Liver (tissue), 8 donors: ENCODE measurements at regions not wholly inside any gene's neighbourhood (a gene's known extent, or its start where the extent isn't known, plus 50 kb on each side); places are given as distances from the start of the nearest gene placed in this dataset.

Source experiments
- DNase-seq: peaks from one replicate; pipeline ENCODE4 v3.0.0-alpha.2; 2017; ENCODE audit warnings: low spot score
- H3K27ac ChIP-seq, 2 donors: one replicate each; pipeline ENCODE4 v1.7.0; 2013; ENCODE audit warnings: inconsistent platforms in 2 of 2, low read length in 2 of 2, control low read depth in 1 of 2, low read depth in 1 of 2, mild to moderate bottlenecking in 1 of 2
- H3K27me3 ChIP-seq, 4 donors: one replicate each; pipeline versions ENCODE4 v1.6.1 to v1.7.0; 2013; ENCODE audit warnings: low read length in 3 of 4, inconsistent platforms in 1 of 4, mild to moderate bottlenecking in 1 of 4, moderate library complexity in 1 of 4; ENCODE audit not compliant: control insufficient read depth in 4 of 4, insufficient read depth in 4 of 4
- H3K36me3 ChIP-seq, 4 donors: one replicate each; pipeline versions ENCODE4 v1.6.1 to v1.7.0; 2013; ENCODE audit warnings: low read length in 3 of 4, mild to moderate bottlenecking in 3 of 4, low read depth in 1 of 4, moderate library complexity in 1 of 4; ENCODE audit not compliant: control insufficient read depth in 4 of 4, insufficient read depth in 3 of 4
- H3K4me1 ChIP-seq, 4 donors: one replicate each; pipeline versions ENCODE4 v1.6.1 to v1.7.0; 2013; ENCODE audit warnings: low read length in 3 of 4, mild to moderate bottlenecking in 3 of 4, moderate library complexity in 1 of 4; ENCODE audit not compliant: control insufficient read depth in 4 of 4, insufficient read depth in 4 of 4
- H3K4me3 ChIP-seq, 3 donors: one replicate each; pipeline versions ENCODE4 v1.6.1 to v1.7.0; 2013; ENCODE audit warnings: low read length in 3 of 3, control low read depth in 1 of 3, low read depth in 1 of 3, mild to moderate bottlenecking in 1 of 3
- H3K9ac ChIP-seq, 2 donors: one replicate each; pipeline ENCODE4 v1.7.0; 2013; ENCODE audit warnings: low read length in 2 of 2, mild to moderate bottlenecking in 2 of 2, moderate library complexity in 2 of 2, control low read depth in 1 of 2, low read depth in 1 of 2
- H3K9me3 ChIP-seq, 4 donors: one replicate each; pipeline versions ENCODE4 v1.6.1 to v1.7.0; 2013; ENCODE audit warnings: low read length in 3 of 4; ENCODE audit not compliant: control insufficient read depth in 4 of 4
- CTCF ChIP-seq: fragments of 150-350 bp; IDR thresholded peaks from 2 replicates; pipeline ENCODE4 v1.5.1; 2017; ENCODE audit warnings: improper control_type of control experiment, low read depth, low read length; ENCODE audit not compliant: missing input control
- EGR1 ChIP-seq, 2 donors: IDR thresholded peaks; 2 replicates each; pipeline ENCODE4 v1.6.1; 2016 to 2018; ENCODE audit warnings: antibody characterized with exemption in 2 of 2, low read depth in 2 of 2
- FOXA1 ChIP-seq: IDR thresholded peaks from 2 replicates; pipeline ENCODE4 v1.6.1; 2016; ENCODE audit warnings: antibody characterized with exemption
- FOXA2 ChIP-seq: IDR thresholded peaks from 2 replicates; pipeline ENCODE4 v1.6.1; 2016; ENCODE audit warnings: antibody characterized with exemption
- GABPA ChIP-seq, 2 donors: IDR thresholded peaks in 1 of 2; conservative IDR thresholded peaks in 1 of 2; 2 replicates each; pipeline ENCODE4 v1.6.1; 2016; ENCODE audit warnings: antibody characterized with exemption in 2 of 2, mild to moderate bottlenecking in 1 of 2, moderate library complexity in 1 of 2
- HNF4A ChIP-seq, 2 donors: conservative IDR thresholded peaks; 2 replicates each; pipeline ENCODE4 v1.6.1; 2016; ENCODE audit warnings: antibody characterized with exemption in 2 of 2, mild to moderate bottlenecking in 2 of 2
- HNF4G ChIP-seq: IDR thresholded peaks from 2 replicates; pipeline ENCODE4 v1.6.1; 2016; ENCODE audit warnings: antibody characterized with exemption
- JUND ChIP-seq, 2 donors: IDR thresholded peaks; 2 replicates each; pipeline ENCODE4 v1.6.1; 2016; ENCODE audit warnings: antibody characterized with exemption in 2 of 2
- NR2F2 ChIP-seq: IDR thresholded peaks from 2 replicates; pipeline ENCODE4 v1.6.1; 2016; ENCODE audit warnings: antibody characterized with exemption
- RAD21 ChIP-seq, 2 donors: IDR thresholded peaks; 2 replicates each; pipeline ENCODE4 v1.6.1; 2016; ENCODE audit warnings: antibody characterized with exemption in 2 of 2, mild to moderate bottlenecking in 2 of 2
- REST ChIP-seq: IDR thresholded peaks from 2 replicates; pipeline ENCODE4 v1.6.1; 2016; ENCODE audit warnings: antibody characterized with exemption, mild to moderate bottlenecking
- RXRA ChIP-seq, 2 donors: IDR thresholded peaks; 2 replicates each; pipeline ENCODE4 v1.6.1; 2017 to 2018; ENCODE audit warnings: antibody characterized with exemption in 2 of 2, mild to moderate bottlenecking in 1 of 2
- SP1 ChIP-seq: IDR thresholded peaks from 2 replicates; pipeline ENCODE4 v1.6.1; 2018; ENCODE audit warnings: antibody characterized with exemption, mild to moderate bottlenecking
- TAF1 ChIP-seq: conservative IDR thresholded peaks from 2 replicates; pipeline ENCODE4 v1.6.1; 2016; ENCODE audit warnings: antibody characterized with exemption, mild to moderate bottlenecking
- YY1 ChIP-seq: IDR thresholded peaks from 2 replicates; pipeline ENCODE4 v1.6.1; 2016; ENCODE audit warnings: antibody characterized with exemption, mild to moderate bottlenecking
- ZBTB33 ChIP-seq: IDR thresholded peaks from 2 replicates; pipeline ENCODE4 v1.6.1; 2016; ENCODE audit warnings: antibody characterized with exemption
- whole genome bisulfite sequencing: extraction: QIAGEN DNeasy Blood & Tissue Kit; methylation state at CpG from one replicate; pipeline ENCODE4 v1.1.7; 2013; 5-methylcytosine and 5-hydroxymethylcytosine counted together
- TF ChIP-seq, protein P1 (sequence below): IDR thresholded peaks from 2 replicates; pipeline ENCODE4 v1.6.1; 2016; ENCODE audit warnings: antibody characterized with exemption
- TF ChIP-seq, protein P2 (sequence below): IDR thresholded peaks from 2 replicates; pipeline ENCODE4 v1.6.1; 2016; ENCODE audit warnings: antibody characterized with exemption
- donor health status: healthy.
- donor health status: healthy.
- donor health status: healthy.
- donor health status: healthy.
- donor health status: healthy.

DNA sequence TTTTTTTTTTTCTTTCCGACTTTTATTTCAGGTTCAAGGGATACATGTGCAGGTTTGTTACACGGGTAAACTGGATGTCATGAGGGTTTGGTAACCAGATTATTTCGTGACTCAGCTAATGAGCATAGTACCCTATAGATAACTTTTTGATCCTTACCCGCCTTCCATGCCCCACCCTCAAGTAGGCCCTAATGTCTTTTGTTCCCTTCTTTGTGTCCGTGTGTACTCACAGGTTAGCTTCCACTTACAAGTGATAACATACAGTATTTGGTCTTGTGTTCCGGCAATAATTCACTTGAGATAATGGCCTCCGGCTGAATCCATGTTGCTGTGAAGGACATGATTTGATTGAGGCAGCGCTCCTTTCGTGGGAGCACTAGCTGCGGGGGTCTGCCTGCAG, 402.8 kb upstream of the SGO1 start:
- no peaks in the 10 kb centered on the region for H3K27me3 ChIP-seq
- no peak for DNase-seq
- H3K4me1 ChIP-seq = no peaks in the 10 kb centered on the region
- H3K27ac ChIP-seq = no peak overlapping the region
- H3K4me3 ChIP-seq = no peak overlapping the region
- H3K36me3 ChIP-seq = no peaks in the 10 kb centered on the region
- WGBS = 89% methylated on average over 10 of the region's 10 CpGs
- no peak overlapping the region for H3K9ac ChIP-seq
- H3K9me3 ChIP-seq = no peaks in the 10 kb centered on the region
- TF ChIP-seq HNF4A (conservative IDR thresholded peaks at IDR 0.05) = no peak
- no peak for TF ChIP-seq RXRA (IDR thresholded peaks at IDR 0.05)
- no peak for TF ChIP-seq HNF4G
- TF ChIP-seq RAD21 (IDR thresholded peaks at IDR 0.05) = no peak
- TF ChIP-seq FOXA2 = no peak
- TF ChIP-seq EGR1 (IDR thresholded peaks at IDR 0.05; ENCODE audit: low read depth in 2 of 2) = no peak
- no peak for TF ChIP-seq ZBTB33
- no peak for TF ChIP-seq FOXA1
- TF ChIP-seq, protein P1, sequence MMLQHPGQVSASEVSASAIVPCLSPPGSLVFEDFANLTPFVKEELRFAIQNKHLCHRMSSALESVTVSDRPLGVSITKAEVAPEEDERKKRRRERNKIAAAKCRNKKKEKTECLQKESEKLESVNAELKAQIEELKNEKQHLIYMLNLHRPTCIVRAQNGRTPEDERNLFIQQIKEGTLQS = no peak
- TF ChIP-seq YY1 = no peak
- no peak for TF ChIP-seq CTCF
- TF ChIP-seq SP1 = no peak
- no peak for TF ChIP-seq NR2F2
- TF ChIP-seq, protein P2, sequence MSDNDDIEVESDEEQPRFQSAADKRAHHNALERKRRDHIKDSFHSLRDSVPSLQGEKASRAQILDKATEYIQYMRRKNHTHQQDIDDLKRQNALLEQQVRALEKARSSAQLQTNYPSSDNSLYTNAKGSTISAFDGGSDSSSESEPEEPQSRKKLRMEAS = no peak
- no peak for TF ChIP-seq JUND (IDR thresholded peaks at IDR 0.05)
- no peak for TF ChIP-seq TAF1
- no peak for TF ChIP-seq REST
- TF ChIP-seq GABPA (IDR thresholded peaks at IDR 0.05 in 1 of 2, conservative IDR thresholded peaks at IDR 0.05 in 1 of 2) = no peak

- Histone ChIP-seq H3K27ac (no peak overlapping the region), H3K4me3 (no peak overlapping the region), H3K36me3 (no peaks in the 10 kb centered on the region), H3K4me1 (no peaks in the 10 kb centered on the region), H3K27me3 (no peaks in the 10 kb centered on the region), H3K9ac (no peak overlapping the region), H3K9me3 (no peaks in the 10 kb centered on the region)
- TF ChIP-seq JUND (IDR thresholded peaks at IDR 0.05) (no peak), GABPA (IDR thresholded peaks at IDR 0.05 in 1 of 2, conservative IDR thresholded peaks at IDR 0.05 in 1 of 2) (no peak), SP1 (no peak), TAF1 (no peak), EGR1 (IDR thresholded peaks at IDR 0.05; ENCODE audit: low read depth in 2 of 2) (no peak), HNF4A (conservative IDR thresholded peaks at IDR 0.05) (no peak), RAD21 (IDR thresholded peaks at IDR 0.05) (no peak), YY1 (no peak), FOXA1 (no peak), FOXA2 (no peak)
- TF ChIP-seq, protein P2 = no peak
- TF ChIP-seq, protein P1 = no peak
- DNase-seq = no peak
Observed at GRCh38 chr3:20583648-20584047, 397.6 kb upstream of the SGO1 start.
